Left colon (tissue), 2 donors: ENCODE measurements at regions not wholly inside any gene's neighbourhood (a gene's known extent, or its start where the extent isn't known, plus 50 kb on each side); places are given as distances from the start of the nearest gene placed in this dataset.

Source experiments
- ATAC-seq: fragments of 200-7000 bp; cut with Tn5 transposase; one replicate; pipeline ENCODE4 v1.9.1; 2020; ENCODE audit warnings: mild to moderate bottlenecking, moderate library complexity
- DNase-seq, 2 donors: peaks; one replicate each; pipeline ENCODE4 v3.0.0-alpha.2; 2020
- intact Hi-C, 2 donors: fragments of 100-400 bp; cut with DNase I in 1 of 2; cut with micrococcal nuclease in 1 of 2; formaldehyde crosslinking; loops; one replicate each; pipeline versions ENCODE4 v1.11.2 to v1.14.0; 2022; cut with DNase I, micrococcal nuclease
- donor health status: DM: no; HTN: no; CAD: no.
- donor health status: DM: yes; HTN: yes; CAD: no.

GRCh38 chr13:107192289-107192688 lies 624.4 kb upstream of the ARGLU1 start:
- intact Hi-C loops = no loop called here
- no peak for DNase-seq
- no peak for ATAC-seq

GRCh38 chr13:107190065-107190464 lies 622.1 kb upstream of the ARGLU1 start:
- DNase-seq (no peak), ATAC-seq (no peak)
- intact Hi-C loops = no loop called here

GRCh38 chr13:107185889-107186288 lies 618.0 kb upstream of the ARGLU1 start:
- ATAC-seq (no peak), DNase-seq (no peak)
- intact Hi-C loops = no loop called here

GRCh38 chr13:107170270-107170931 lies 602.5 kb upstream of the ARGLU1 start:
- no peak for ATAC-seq
- intact Hi-C loops = no loop called here
- no peak for DNase-seq

GRCh38 chr13:107157271-107157670 lies 589.3 kb upstream of the ARGLU1 start:
- no peak for DNase-seq
- ATAC-seq = no peak
- intact Hi-C loops = no loop called here

GRCh38 chr13:107144432-107144831 lies 576.5 kb upstream of the ARGLU1 start:
- ATAC-seq = no peak
- intact Hi-C loops = no loop called here
- DNase-seq = no peak

- DNase-seq = no peak
- intact Hi-C loops = no loop called here
- no peak for ATAC-seq
Measured at GRCh38 chr13:107141767-107142166, 573.8 kb upstream of the ARGLU1 start.

GRCh38 chr13:107139006-107139405 lies 571.1 kb upstream of the ARGLU1 start:
- intact Hi-C loops = no loop called here

GRCh38 chr13:107138486-107138885 lies 570.5 kb upstream of the ARGLU1 start:
- DNase-seq (no peak), ATAC-seq (no peak)
- intact Hi-C loops = no loop called here

More at GRCh38 chr13:107139006-107139405, 571.1 kb upstream of the ARGLU1 start:
- DNase-seq = no peak
- ATAC-seq = no peak

GRCh38 chr13:107133950-107134349 lies 566.0 kb upstream of the ARGLU1 start:
- intact Hi-C loops = no loop called here
- DNase-seq (no peak), ATAC-seq (no peak)

- ATAC-seq = no peak
- no peak for DNase-seq
- intact Hi-C loops = no loop called here
Measured at GRCh38 chr13:107130566-107130965, 562.6 kb upstream of the ARGLU1 start.

- intact Hi-C loops = no loop called here
- no peak for ATAC-seq
Measured at GRCh38 chr13:107124730-107125129, 556.8 kb upstream of the ARGLU1 start.

GRCh38 chr13:107124129-107124718 lies 556.3 kb upstream of the ARGLU1 start:
- DNase-seq (no peak), ATAC-seq (no peak)
- intact Hi-C loops = no loop called here

More at GRCh38 chr13:107124730-107125129, 556.8 kb upstream of the ARGLU1 start:
- no peak for DNase-seq

GRCh38 chr13:107121793-107122192 lies 553.9 kb upstream of the ARGLU1 start:
- DNase-seq (no peak), ATAC-seq (peak; percentile 37)
- intact Hi-C loops = no loop called here

- DNase-seq (no peak), ATAC-seq (peak; percentile 93)
- intact Hi-C loops = no loop called here
Measured at GRCh38 chr13:107119989-107120881, 552.3 kb upstream of the ARGLU1 start.

GRCh38 chr13:107118506-107118905 lies 550.6 kb upstream of the ARGLU1 start:
- DNase-seq (no peak), ATAC-seq (no peak)
- intact Hi-C loops = no loop called here

GRCh38 chr13:107117327-107118012 lies 549.5 kb upstream of the ARGLU1 start:
- intact Hi-C loops = no loop called here
- DNase-seq (no peak), ATAC-seq (no peak)

- ATAC-seq (no peak), DNase-seq (no peak)
- intact Hi-C loops = no loop called here
Measured at GRCh38 chr13:107113387-107113786, 545.5 kb upstream of the ARGLU1 start.

- DNase-seq (no peak), ATAC-seq (peak; percentile 98)
- intact Hi-C loops = no loop called here
Measured at GRCh38 chr13:107111248-107111647, 543.3 kb upstream of the ARGLU1 start.
